SK-N-SH (cell line): ENCODE measurements at regions not wholly inside any gene's neighbourhood (a gene's known extent, or its start where the extent isn't known, plus 50 kb on each side); places are given as distances from the start of the nearest gene placed in this dataset.

Experiments
- CTCF ChIA-PET: fragments of 300-600, 350-600 bp; formaldehyde crosslinking; extraction: SDS; loops from one replicate; lab custom pipeline; 2021; lab: Yijun Ruan, JAX
- POLR2A ChIA-PET: fragments of 350-600 bp; sonication (Branson Sonifier 250); formaldehyde crosslinking; extraction: SDS; loops from one replicate; lab custom pipeline; 2020; ENCODE audit warnings: antibody characterized with exemption, inconsistent platforms; lab: Yijun Ruan, JAX
- DNase-seq: peaks from one replicate; pipeline ENCODE4 v3.0.0; 2012
- H2AFZ ChIP-seq: fragments of 200-600 bp; sonication (generic); 2 replicates; pipeline ENCODE4 v1.8.1; 2016; ENCODE audit warnings: antibody characterized with exemption, mild to moderate bottlenecking, low read depth
- H3F3A ChIP-seq: fragments of 200-600 bp; sonication (generic); replicated peaks from 2 replicates; pipeline ENCODE3; 2016; ENCODE audit warnings: antibody characterized with exemption, mild to moderate bottlenecking; ENCODE audit not compliant: insufficient read depth
- H3K27ac ChIP-seq, 2 experiments: fragments of 200-500 bp in 1 of 2; fragments of 200-600 bp in 1 of 2; sonication (Bioruptor generic) in 1 of 2; sonication (generic), shearing (Covaris generic) in 1 of 2; 2 replicates each; pipeline versions ENCODE4 v1.5.1 to v1.6.1; 2014 to 2016; ENCODE audit warnings: low read depth in 2 of 2, inconsistent platforms in 1 of 2, low read length in 1 of 2, mild to moderate bottlenecking in 1 of 2, mixed read lengths in 1 of 2
- H3K27me3 ChIP-seq: fragments of 200-600 bp; sonication (generic), shearing (Covaris generic); 2 replicates; pipeline ENCODE4 v1.6.1; 2016; ENCODE audit warnings: mixed run types; ENCODE audit not compliant: insufficient read depth
- H3K36me3 ChIP-seq, 2 experiments: fragments of 200-500 bp in 1 of 2; fragments of 200-600 bp in 1 of 2; sonication (Bioruptor generic) in 1 of 2; sonication (generic) in 1 of 2; replicated peaks in 1 of 2; 2 replicates each; pipeline versions ENCODE3 to v1.5.1; 2014 to 2016; ENCODE audit warnings: low read length in 1 of 2, mild to moderate bottlenecking in 1 of 2; ENCODE audit not compliant: insufficient read depth in 2 of 2, control insufficient read depth in 1 of 2
- H3K4me1 ChIP-seq, 2 experiments: fragments of 200-500 bp in 1 of 2; fragments of 200-600 bp in 1 of 2; sonication (Bioruptor generic) in 1 of 2; sonication (generic), shearing (Covaris generic) in 1 of 2; 2 replicates each; pipeline versions ENCODE4 v1.5.1 to v1.6.1; 2014 to 2016; ENCODE audit warnings: low read depth in 1 of 2, low read length in 1 of 2, mixed run types in 1 of 2; ENCODE audit not compliant: insufficient read depth in 2 of 2, control insufficient read depth in 1 of 2
- H3K4me2 ChIP-seq: fragments of 200-600 bp; sonication (generic), shearing (Covaris generic); 2 replicates; pipeline ENCODE4 v1.6.1; 2017; ENCODE audit warnings: mixed run types
- H3K4me3 ChIP-seq, 2 experiments: fragments of 200-500 bp in 1 of 2; fragments of 200-600 bp in 1 of 2; sonication (Bioruptor generic) in 1 of 2; sonication (generic), shearing (Covaris generic) in 1 of 2; 2 replicates each; pipeline versions ENCODE4 v1.5.1 to v1.8.1; 2014 to 2016; ENCODE audit warnings: low read depth in 2 of 2, inconsistent platforms in 1 of 2, low read length in 1 of 2, mild to moderate bottlenecking in 1 of 2, mixed read lengths in 1 of 2, moderate library complexity in 1 of 2
- H3K79me2 ChIP-seq: fragments of 200-600 bp; sonication (generic); 2 replicates; pipeline ENCODE4 v1.8.1; 2017; ENCODE audit warnings: mild to moderate bottlenecking; ENCODE audit not compliant: insufficient read depth
- H3K9ac ChIP-seq: fragments of 200-600 bp; sonication (generic); 2 replicates; pipeline ENCODE4 v1.6.1; 2017; ENCODE audit warnings: mixed run types
- H3K9me2 ChIP-seq: fragments of 200-600 bp; sonication (generic); 2 replicates; pipeline ENCODE4 v1.6.1; 2017; ENCODE audit warnings: mixed run types
- H3K9me3 ChIP-seq: fragments of 200-600 bp; sonication (generic); 2 replicates; pipeline ENCODE4 v1.6.1; 2017; ENCODE audit warnings: mixed run types, mild to moderate bottlenecking, moderate library complexity
- H4K20me1 ChIP-seq: fragments of 200-600 bp; sonication (generic); 2 replicates; pipeline ENCODE4 v1.6.1; 2017; ENCODE audit warnings: mild to moderate bottlenecking, mixed run types; ENCODE audit not compliant: insufficient read depth
- CHD2 ChIP-seq: fragments of 150-350 bp; IDR thresholded peaks from 2 replicates; pipeline ENCODE4 v1.6.1; 2018; ENCODE audit warnings: low read length; ENCODE audit not compliant: partially characterized antibody
- FOSL2 ChIP-seq: IDR thresholded peaks from 2 replicates; pipeline ENCODE4 v1.4.0; 2012; ENCODE audit warnings: low read depth, mild to moderate bottlenecking, moderate library complexity, borderline replicate concordance
- FOXJ3 ChIP-seq: sonication (generic); formaldehyde crosslinking; IDR thresholded peaks from 2 replicates; pipeline ENCODE4 v1.5.1; 2020; ENCODE audit warnings: mild to moderate bottlenecking, missing genetic modification reagents
- JUND ChIP-seq: IDR thresholded peaks from 2 replicates; pipeline ENCODE4 v1.4.0; 2012
- POLR2AphosphoS5 ChIP-seq: IDR thresholded peaks from 2 replicates; pipeline ENCODE4 v1.6.1; 2012; ENCODE audit warnings: low read depth, low read length
- RFX5 ChIP-seq: IDR thresholded peaks from 2 replicates; pipeline ENCODE4 v1.6.1; 2012; ENCODE audit warnings: mild to moderate bottlenecking, improper control_type of control experiment, low read length
- SIN3A ChIP-seq: IDR thresholded peaks from 2 replicates; pipeline ENCODE4 v1.6.1; 2012; ENCODE audit warnings: low read depth, mild to moderate bottlenecking, low read length, moderate library complexity, borderline replicate concordance
- TEAD4 ChIP-seq: IDR thresholded peaks from 2 replicates; pipeline ENCODE4 v1.4.0; 2012; ENCODE audit warnings: mild to moderate bottlenecking, borderline replicate concordance; ENCODE audit not compliant: insufficient read depth
- YY1 ChIP-seq: IDR thresholded peaks from 2 replicates; pipeline ENCODE4 v1.4.0; 2012; ENCODE audit warnings: low read depth, mild to moderate bottlenecking
- WGBS: methylation state at CpG from one replicate; pipeline ENCODE4 v1.1.6; 2017; ENCODE audit warnings: low lambda C conversion rate; 5-methylcytosine and 5-hydroxymethylcytosine counted together
- TF ChIP-seq, protein P1 (sequence below): IDR thresholded peaks from 2 replicates; pipeline ENCODE4 v1.6.1; 2012; ENCODE audit warnings: mild to moderate bottlenecking, low read depth, low read length, moderate library complexity
- TF ChIP-seq, protein P2 (sequence below): IDR thresholded peaks from 2 replicates; pipeline ENCODE4; 2012
- TF ChIP-seq, protein P3 (sequence below): fragments of 200-600 bp; sonication (generic); IDR thresholded peaks from 2 replicates; pipeline ENCODE4 v1.6.1; 2017; ENCODE audit warnings: antibody characterized with exemption, mild to moderate bottlenecking, moderate library complexity
- TF ChIP-seq, protein P4 (sequence below): IDR thresholded peaks from 2 replicates; pipeline ENCODE4 v1.4.0; 2012; ENCODE audit warnings: low read depth, borderline replicate concordance

DNA sequence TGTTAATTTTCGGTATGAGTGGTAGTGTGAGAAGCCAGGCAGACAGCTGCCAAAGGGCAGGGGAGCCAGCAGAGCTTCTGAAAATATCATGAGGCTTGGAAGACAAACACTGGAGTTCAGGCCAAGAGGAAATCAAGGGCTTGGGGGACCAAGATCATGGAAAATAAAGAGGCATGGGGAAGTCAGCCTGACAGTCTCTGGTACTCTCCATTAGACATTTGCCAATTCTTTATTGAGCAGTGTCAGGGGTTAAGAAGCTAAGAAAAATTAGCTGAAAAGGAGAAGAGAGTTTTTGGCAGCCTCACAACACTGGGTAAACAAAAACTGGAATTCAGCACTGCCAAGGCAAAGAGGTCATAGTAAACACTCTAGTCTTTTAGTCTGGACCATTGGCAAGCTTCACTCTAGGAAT lies 612.7 kb downstream of the EPHA4 start:
- Histone ChIP-seq H3K9me3 (no peaks in the 10 kb centered on the region), H3K79me2 (no peaks in the 10 kb centered on the region), H3K27ac (no peak overlapping the region), H3K27me3 (no peaks in the 10 kb centered on the region), H3K4me3 (no peak overlapping the region), H3K36me3 (no peaks in the 10 kb centered on the region), H3K4me2 (no peak overlapping the region), H2AFZ (no peak overlapping the region), H3K9me2 (no peaks in the 10 kb centered on the region)
- POLR2A ChIA-PET: no interaction called here
- TF ChIP-seq TEAD4 (no peak), JUND (no peak), CHD2 (no peak), POLR2AphosphoS5 (no peak), YY1 (no peak), FOSL2 (no peak), SIN3A (no peak)
- TF ChIP-seq, protein P1, sequence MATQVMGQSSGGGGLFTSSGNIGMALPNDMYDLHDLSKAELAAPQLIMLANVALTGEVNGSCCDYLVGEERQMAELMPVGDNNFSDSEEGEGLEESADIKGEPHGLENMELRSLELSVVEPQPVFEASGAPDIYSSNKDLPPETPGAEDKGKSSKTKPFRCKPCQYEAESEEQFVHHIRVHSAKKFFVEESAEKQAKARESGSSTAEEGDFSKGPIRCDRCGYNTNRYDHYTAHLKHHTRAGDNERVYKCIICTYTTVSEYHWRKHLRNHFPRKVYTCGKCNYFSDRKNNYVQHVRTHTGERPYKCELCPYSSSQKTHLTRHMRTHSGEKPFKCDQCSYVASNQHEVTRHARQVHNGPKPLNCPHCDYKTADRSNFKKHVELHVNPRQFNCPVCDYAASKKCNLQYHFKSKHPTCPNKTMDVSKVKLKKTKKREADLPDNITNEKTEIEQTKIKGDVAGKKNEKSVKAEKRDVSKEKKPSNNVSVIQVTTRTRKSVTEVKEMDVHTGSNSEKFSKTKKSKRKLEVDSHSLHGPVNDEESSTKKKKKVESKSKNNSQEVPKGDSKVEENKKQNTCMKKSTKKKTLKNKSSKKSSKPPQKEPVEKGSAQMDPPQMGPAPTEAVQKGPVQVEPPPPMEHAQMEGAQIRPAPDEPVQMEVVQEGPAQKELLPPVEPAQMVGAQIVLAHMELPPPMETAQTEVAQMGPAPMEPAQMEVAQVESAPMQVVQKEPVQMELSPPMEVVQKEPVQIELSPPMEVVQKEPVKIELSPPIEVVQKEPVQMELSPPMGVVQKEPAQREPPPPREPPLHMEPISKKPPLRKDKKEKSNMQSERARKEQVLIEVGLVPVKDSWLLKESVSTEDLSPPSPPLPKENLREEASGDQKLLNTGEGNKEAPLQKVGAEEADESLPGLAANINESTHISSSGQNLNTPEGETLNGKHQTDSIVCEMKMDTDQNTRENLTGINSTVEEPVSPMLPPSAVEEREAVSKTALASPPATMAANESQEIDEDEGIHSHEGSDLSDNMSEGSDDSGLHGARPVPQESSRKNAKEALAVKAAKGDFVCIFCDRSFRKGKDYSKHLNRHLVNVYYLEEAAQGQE: no peak
- TF ChIP-seq, all 33 proteins: peak for 0
- Histone ChIP-seq H3K4me1 (no peaks in the 10 kb centered on the region), H4K20me1 (no peaks in the 10 kb centered on the region), H3K9ac (no peak overlapping the region), H3F3A (no peaks in the 10 kb centered on the region)
- WGBS: 0% methylated on average over 1 of the region's 1 CpG
- no peak for DNase-seq
- CTCF ChIA-PET: no interaction called here

DNA sequence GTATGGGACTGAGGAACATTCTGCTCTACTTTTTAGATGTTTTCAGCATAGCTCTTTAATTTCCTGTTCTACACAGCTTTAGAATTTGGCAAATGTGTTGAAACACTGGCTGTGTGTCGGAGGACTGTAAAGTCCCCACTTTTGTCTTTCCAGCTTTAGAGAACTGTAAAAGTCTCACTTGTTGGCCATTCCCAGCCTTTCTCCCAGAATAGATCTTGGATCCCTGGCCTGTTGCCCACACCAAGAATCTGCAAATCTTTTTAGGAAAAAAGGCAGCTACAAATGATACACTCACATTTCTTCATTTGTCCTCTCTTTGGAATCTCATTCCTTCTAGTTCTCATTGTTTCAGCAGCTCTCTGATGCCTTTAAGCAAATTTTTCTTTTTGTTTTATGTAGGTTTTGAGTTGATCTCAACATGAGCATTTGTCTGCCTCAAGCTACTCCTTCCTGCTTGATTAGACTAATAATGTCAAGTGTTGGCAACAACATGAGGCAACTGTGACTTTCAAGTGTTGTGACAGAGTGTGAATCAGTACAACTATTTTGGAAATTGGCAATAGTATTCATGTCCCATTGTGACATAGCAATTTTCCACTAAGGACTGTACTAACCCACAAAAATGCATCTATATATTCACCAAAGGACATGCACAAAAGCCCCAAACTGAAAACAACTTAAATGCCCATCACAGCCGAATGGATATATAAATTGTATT lies 610.8 kb downstream of the EPHA4 start:
- Histone ChIP-seq H3K9me3 (no peaks in the 10 kb centered on the region), H3K79me2 (no peaks in the 10 kb centered on the region), H3K9ac (no peak overlapping the region), H3K36me3 (no peaks in the 10 kb centered on the region), H3K4me1 (no peaks in the 10 kb centered on the region), H3F3A (no peaks in the 10 kb centered on the region), H3K27ac (no peak overlapping the region), H3K27me3 (no peaks in the 10 kb centered on the region), H3K4me3 (no peak overlapping the region), H4K20me1 (no peaks in the 10 kb centered on the region), H3K4me2 (no peak overlapping the region), H2AFZ (no peak overlapping the region), H3K9me2 (no peaks in the 10 kb centered on the region)
- CTCF ChIA-PET: no interaction called here
- POLR2A ChIA-PET: no interaction called here
- WGBS: 31% methylated on average over 2 of the region's 2 CpGs
- DNase-seq: no peak
- no peak for TF ChIP-seq TEAD4
- TF ChIP-seq, protein P2, sequence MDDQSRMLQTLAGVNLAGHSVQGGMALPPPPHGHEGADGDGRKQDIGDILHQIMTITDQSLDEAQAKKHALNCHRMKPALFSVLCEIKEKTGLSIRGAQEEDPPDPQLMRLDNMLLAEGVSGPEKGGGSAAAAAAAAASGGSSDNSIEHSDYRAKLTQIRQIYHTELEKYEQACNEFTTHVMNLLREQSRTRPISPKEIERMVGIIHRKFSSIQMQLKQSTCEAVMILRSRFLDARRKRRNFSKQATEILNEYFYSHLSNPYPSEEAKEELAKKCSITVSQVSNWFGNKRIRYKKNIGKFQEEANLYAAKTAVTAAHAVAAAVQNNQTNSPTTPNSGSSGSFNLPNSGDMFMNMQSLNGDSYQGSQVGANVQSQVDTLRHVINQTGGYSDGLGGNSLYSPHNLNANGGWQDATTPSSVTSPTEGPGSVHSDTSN: no peak
- TF ChIP-seq, protein P3, sequence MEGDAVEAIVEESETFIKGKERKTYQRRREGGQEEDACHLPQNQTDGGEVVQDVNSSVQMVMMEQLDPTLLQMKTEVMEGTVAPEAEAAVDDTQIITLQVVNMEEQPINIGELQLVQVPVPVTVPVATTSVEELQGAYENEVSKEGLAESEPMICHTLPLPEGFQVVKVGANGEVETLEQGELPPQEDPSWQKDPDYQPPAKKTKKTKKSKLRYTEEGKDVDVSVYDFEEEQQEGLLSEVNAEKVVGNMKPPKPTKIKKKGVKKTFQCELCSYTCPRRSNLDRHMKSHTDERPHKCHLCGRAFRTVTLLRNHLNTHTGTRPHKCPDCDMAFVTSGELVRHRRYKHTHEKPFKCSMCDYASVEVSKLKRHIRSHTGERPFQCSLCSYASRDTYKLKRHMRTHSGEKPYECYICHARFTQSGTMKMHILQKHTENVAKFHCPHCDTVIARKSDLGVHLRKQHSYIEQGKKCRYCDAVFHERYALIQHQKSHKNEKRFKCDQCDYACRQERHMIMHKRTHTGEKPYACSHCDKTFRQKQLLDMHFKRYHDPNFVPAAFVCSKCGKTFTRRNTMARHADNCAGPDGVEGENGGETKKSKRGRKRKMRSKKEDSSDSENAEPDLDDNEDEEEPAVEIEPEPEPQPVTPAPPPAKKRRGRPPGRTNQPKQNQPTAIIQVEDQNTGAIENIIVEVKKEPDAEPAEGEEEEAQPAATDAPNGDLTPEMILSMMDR: no peak
- no peak for TF ChIP-seq FOXJ3 (CRISPR knock-in tag)
- TF ChIP-seq FOSL2: no peak
- TF ChIP-seq, protein P1: no peak
- TF ChIP-seq, protein P4, sequence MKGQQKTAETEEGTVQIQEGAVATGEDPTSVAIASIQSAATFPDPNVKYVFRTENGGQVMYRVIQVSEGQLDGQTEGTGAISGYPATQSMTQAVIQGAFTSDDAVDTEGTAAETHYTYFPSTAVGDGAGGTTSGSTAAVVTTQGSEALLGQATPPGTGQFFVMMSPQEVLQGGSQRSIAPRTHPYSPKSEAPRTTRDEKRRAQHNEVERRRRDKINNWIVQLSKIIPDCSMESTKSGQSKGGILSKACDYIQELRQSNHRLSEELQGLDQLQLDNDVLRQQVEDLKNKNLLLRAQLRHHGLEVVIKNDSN: no peak
- TF ChIP-seq YY1: no peak
- no peak for TF ChIP-seq RFX5
